ENCODE measurements at regions not wholly inside any gene's neighbourhood (a gene's known extent, or its start where the extent isn't known, plus 50 kb on each side); places are given as distances from the start of the nearest gene placed in this dataset.

GRCh38 chr5:63310644-63311043 lies 651.6 kb downstream of the HTR1A start:
- no peak for DNase-seq

GRCh38 chr5:63306909-63307308 lies 655.3 kb downstream of the HTR1A start:
- DNase-seq: no peak

GRCh38 chr5:63293317-63293716 lies 668.9 kb downstream of the HTR1A start:
- no peak for DNase-seq

- DNase-seq: no peak
Observed at GRCh38 chr5:63286724-63287123, 675.5 kb downstream of the HTR1A start.

GRCh38 chr5:63263411-63263810 lies 684.8 kb downstream of the LRRC70 start:
- no peak for DNase-seq

- DNase-seq: no peak
Observed at GRCh38 chr5:63262185-63262981, 683.8 kb downstream of the LRRC70 start.

GRCh38 chr5:63261695-63262094 lies 683.1 kb downstream of the LRRC70 start:
- DNase-seq: no peak

- no peak for DNase-seq
Observed at GRCh38 chr5:63255594-63255993, 677.0 kb downstream of the LRRC70 start.

GRCh38 chr5:63250939-63251338 lies 672.3 kb downstream of the LRRC70 start:
- no peak for DNase-seq

GRCh38 chr5:63249960-63250359 lies 671.3 kb downstream of the LRRC70 start:
- DNase-seq: no peak

GRCh38 chr5:63247651-63248050 lies 669.0 kb downstream of the LRRC70 start:
- DNase-seq: no peak

- no peak for DNase-seq
Observed at GRCh38 chr5:63245271-63245670, 666.7 kb downstream of the LRRC70 start.

- DNase-seq: no peak
Observed at GRCh38 chr5:63240063-63240755, 661.6 kb downstream of the LRRC70 start.

GRCh38 chr5:63233911-63234310 lies 655.3 kb downstream of the LRRC70 start:
- DNase-seq: no peak

- no peak for DNase-seq
Observed at GRCh38 chr5:63233361-63233760, 654.7 kb downstream of the LRRC70 start.

- DNase-seq: no peak
Observed at GRCh38 chr5:63230754-63231153, 652.1 kb downstream of the LRRC70 start.

- no peak for DNase-seq
Observed at GRCh38 chr5:63228154-63228553, 649.5 kb downstream of the LRRC70 start.

- DNase-seq: no peak
Observed at GRCh38 chr5:63220244-63220643, 641.6 kb downstream of the LRRC70 start.

GRCh38 chr5:63217422-63217821 lies 638.8 kb downstream of the LRRC70 start:
- DNase-seq: no peak

GRCh38 chr5:63213256-63213655 lies 634.6 kb downstream of the LRRC70 start:
- DNase-seq: no peak

- DNase-seq: no peak
Observed at GRCh38 chr5:63211448-63212132, 633.0 kb downstream of the LRRC70 start.

GRCh38 chr5:63205976-63206375 lies 627.4 kb downstream of the LRRC70 start:
- no peak for DNase-seq

GRCh38 chr5:63201738-63202137 lies 623.1 kb downstream of the LRRC70 start:
- no peak for DNase-seq

GRCh38 chr5:63194126-63194525 lies 615.5 kb downstream of the LRRC70 start:
- DNase-seq: no peak
